ENCODE measurements at regions not wholly inside any gene's neighbourhood (a gene's known extent, or its start where the extent isn't known, plus 50 kb on each side); places are given as distances from the start of the nearest gene placed in this dataset.
"Not testable (repeated sequence)": the region's sequence is repeated elsewhere in the genome, so short reads cannot be mapped to it uniquely, and the experiment has no call there.

- no peak overlapping the region for H3K27ac ChIP-seq (ENCODE audit: low read depth, low read length, poor library complexity, severe bottlenecking)
- H3K4me3 ChIP-seq (ENCODE audit: low read depth, low read length, poor library complexity, severe bottlenecking), result peak overlapping the region; percentile 64
- H2AFZ ChIP-seq (ENCODE audit: low read length), result peak overlapping the region; percentile 23
Observed at GRCh38 chr6:27188061-27188884, 59.2 kb upstream of the PRSS16 start.

DNA sequence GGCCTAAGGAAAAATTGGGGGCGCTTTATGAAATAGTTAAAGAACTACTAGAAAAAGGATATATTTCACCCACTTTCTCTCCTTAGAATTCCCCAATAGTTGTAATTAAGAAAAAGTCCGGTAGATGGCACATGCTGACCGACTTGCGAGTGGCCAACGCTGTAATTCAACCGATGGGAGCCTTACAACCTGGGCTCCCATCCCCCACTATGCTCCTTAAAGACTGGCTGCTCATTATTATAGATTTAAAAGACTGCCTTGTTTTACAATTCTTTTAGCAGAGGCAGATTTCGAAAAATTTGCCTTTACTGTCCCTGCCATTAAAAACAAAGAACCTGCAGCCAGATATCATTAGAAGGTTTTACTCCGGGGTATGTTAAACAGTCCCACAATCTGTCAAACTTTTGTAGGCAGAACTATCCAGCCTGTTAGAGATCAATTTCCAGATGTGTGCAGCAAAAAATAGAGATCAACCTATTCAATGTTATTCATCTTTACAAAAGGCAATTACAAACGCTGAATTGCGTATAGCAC is 58.5 kb upstream of the PRSS16 start:
- Histone ChIP-seq H2AFZ (ENCODE audit: low read length) (peak overlapping the region; percentile 23; the same call in 1 of the 2 replicates), H3K9me3 (ENCODE audit: low read length) (no peaks in the 10 kb centered on the region), H3K4me1 (ENCODE audit: insufficient read depth, low read length, severe bottlenecking) (peaks cover 8% of the 10 kb centered on the region), H4K20me1 (ENCODE audit: insufficient read depth, low read length) (no peaks in the 10 kb centered on the region), H3K79me2 (ENCODE audit: insufficient read depth, low read length) (no peaks in the 10 kb centered on the region), H3K9ac (ENCODE audit: low read length) (peak overlapping the region; percentile 66), H3K4me2 (ENCODE audit: low read length) (peak overlapping the region; percentile 67), H3K27me3 (ENCODE audit: insufficient read depth, low read length) (no peaks in the 10 kb centered on the region), H3K4me3 (ENCODE audit: low read depth, low read length, poor library complexity, severe bottlenecking) (peak overlapping the region; percentile 64), H3K36me3 (ENCODE audit: insufficient read depth, low read length) (no peaks in the 10 kb centered on the region), H3F3A (ENCODE audit: insufficient read depth, low read length) (no peaks in the 10 kb centered on the region), H3K27ac (ENCODE audit: low read depth, low read length, poor library complexity, severe bottlenecking) (no peak overlapping the region), H3K9me2 (ENCODE audit: low read depth, low read length) (no peaks in the 10 kb centered on the region)
- TF ChIP-seq EZH2 (IDR thresholded peaks at IDR 0.05; ENCODE audit: borderline replicate concordance, low read length), result no peak
- TF ChIP-seq, protein P1, sequence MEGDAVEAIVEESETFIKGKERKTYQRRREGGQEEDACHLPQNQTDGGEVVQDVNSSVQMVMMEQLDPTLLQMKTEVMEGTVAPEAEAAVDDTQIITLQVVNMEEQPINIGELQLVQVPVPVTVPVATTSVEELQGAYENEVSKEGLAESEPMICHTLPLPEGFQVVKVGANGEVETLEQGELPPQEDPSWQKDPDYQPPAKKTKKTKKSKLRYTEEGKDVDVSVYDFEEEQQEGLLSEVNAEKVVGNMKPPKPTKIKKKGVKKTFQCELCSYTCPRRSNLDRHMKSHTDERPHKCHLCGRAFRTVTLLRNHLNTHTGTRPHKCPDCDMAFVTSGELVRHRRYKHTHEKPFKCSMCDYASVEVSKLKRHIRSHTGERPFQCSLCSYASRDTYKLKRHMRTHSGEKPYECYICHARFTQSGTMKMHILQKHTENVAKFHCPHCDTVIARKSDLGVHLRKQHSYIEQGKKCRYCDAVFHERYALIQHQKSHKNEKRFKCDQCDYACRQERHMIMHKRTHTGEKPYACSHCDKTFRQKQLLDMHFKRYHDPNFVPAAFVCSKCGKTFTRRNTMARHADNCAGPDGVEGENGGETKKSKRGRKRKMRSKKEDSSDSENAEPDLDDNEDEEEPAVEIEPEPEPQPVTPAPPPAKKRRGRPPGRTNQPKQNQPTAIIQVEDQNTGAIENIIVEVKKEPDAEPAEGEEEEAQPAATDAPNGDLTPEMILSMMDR (IDR thresholded peaks at IDR 0.05; ENCODE audit: low read length), result peak; percentile 73

More at GRCh38 chr6:27188061-27188884, 59.2 kb upstream of the PRSS16 start:
- Histone ChIP-seq H3K9me3 (ENCODE audit: low read length) (no peaks in the 10 kb centered on the region), H3K36me3 (ENCODE audit: insufficient read depth, low read length) (no peaks in the 10 kb centered on the region), H4K20me1 (ENCODE audit: insufficient read depth, low read length) (no peaks in the 10 kb centered on the region), H3K4me2 (ENCODE audit: low read length) (peak overlapping the region; percentile 67), H3K27me3 (ENCODE audit: insufficient read depth, low read length) (no peaks in the 10 kb centered on the region), H3K9me2 (ENCODE audit: low read depth, low read length) (no peaks in the 10 kb centered on the region), H3K4me1 (ENCODE audit: insufficient read depth, low read length, severe bottlenecking) (peaks cover 8% of the 10 kb centered on the region), H3F3A (ENCODE audit: insufficient read depth, low read length) (no peaks in the 10 kb centered on the region), H3K9ac (ENCODE audit: low read length) (peak overlapping the region; percentile 66), H3K79me2 (ENCODE audit: insufficient read depth, low read length) (no peaks in the 10 kb centered on the region)
- TF ChIP-seq, protein P1 (IDR thresholded peaks at IDR 0.05; ENCODE audit: low read length), result no peak
- TF ChIP-seq EZH2 (IDR thresholded peaks at IDR 0.05; ENCODE audit: borderline replicate concordance, low read length), result no peak

GRCh38 chr6:27190126-27190525 is 57.4 kb upstream of the PRSS16 start:
- TF ChIP-seq EZH2 (IDR thresholded peaks at IDR 0.05; ENCODE audit: borderline replicate concordance, low read length), result no peak
- TF ChIP-seq, protein P1 (IDR thresholded peaks at IDR 0.05; ENCODE audit: low read length), result no peak
- H2AFZ ChIP-seq (ENCODE audit: low read length), result no peak overlapping the region
- no peak overlapping the region for H3K4me2 ChIP-seq (ENCODE audit: low read length)
- no peaks in the 10 kb centered on the region for H4K20me1 ChIP-seq (ENCODE audit: insufficient read depth, low read length)
- H3K9ac ChIP-seq (ENCODE audit: low read length), result no peak overlapping the region
- no peak overlapping the region for H3K4me3 ChIP-seq (ENCODE audit: low read depth, low read length, poor library complexity, severe bottlenecking)
- H3K4me1 ChIP-seq (ENCODE audit: insufficient read depth, low read length, severe bottlenecking), result peaks cover 8% of the 10 kb centered on the region
- no peak overlapping the region for H3K27ac ChIP-seq (ENCODE audit: low read depth, low read length, poor library complexity, severe bottlenecking)
- no peaks in the 10 kb centered on the region for H3K36me3 ChIP-seq (ENCODE audit: insufficient read depth, low read length)
- no peaks in the 10 kb centered on the region for H3K79me2 ChIP-seq (ENCODE audit: insufficient read depth, low read length)
- no peaks in the 10 kb centered on the region for H3K27me3 ChIP-seq (ENCODE audit: insufficient read depth, low read length)
- no peaks in the 10 kb centered on the region for H3K9me2 ChIP-seq (ENCODE audit: low read depth, low read length)
- no peaks in the 10 kb centered on the region for H3K9me3 ChIP-seq (ENCODE audit: low read length)
- no peaks in the 10 kb centered on the region for H3F3A ChIP-seq (ENCODE audit: insufficient read depth, low read length)

DNA sequence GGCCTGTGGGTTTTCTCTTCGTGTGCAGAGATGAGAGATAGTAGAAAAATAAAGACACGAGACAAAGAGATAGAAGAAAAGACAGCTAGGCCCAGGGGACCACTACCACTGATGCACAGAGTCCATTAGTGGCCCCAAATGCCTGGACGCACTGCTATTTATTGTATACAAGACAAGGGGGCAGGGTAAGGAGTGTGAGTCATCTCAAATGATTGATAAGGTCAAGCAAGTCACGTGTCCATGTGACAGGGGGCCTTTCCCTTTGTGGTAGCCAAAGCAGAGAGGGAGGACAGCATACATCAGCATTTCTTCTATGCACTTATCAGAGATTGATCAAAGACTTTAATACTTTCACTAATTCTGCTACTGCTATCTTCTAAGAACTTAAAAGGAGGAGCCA is 53.0 kb upstream of the PRSS16 start:
- not testable (repeated sequence) for H3K9me3 ChIP-seq (ENCODE audit: low read length); H4K20me1 ChIP-seq (ENCODE audit: insufficient read depth, low read length); H3K4me3 ChIP-seq (ENCODE audit: low read depth, low read length, poor library complexity, severe bottlenecking); H3K27me3 ChIP-seq (ENCODE audit: insufficient read depth, low read length); H3K9ac ChIP-seq (ENCODE audit: low read length); H3K9me2 ChIP-seq (ENCODE audit: low read depth, low read length); H3K36me3 ChIP-seq (ENCODE audit: insufficient read depth, low read length); H3F3A ChIP-seq (ENCODE audit: insufficient read depth, low read length); H3K79me2 ChIP-seq (ENCODE audit: insufficient read depth, low read length); H3K4me1 ChIP-seq (ENCODE audit: insufficient read depth, low read length, severe bottlenecking); H3K4me2 ChIP-seq (ENCODE audit: low read length); H2AFZ ChIP-seq (ENCODE audit: low read length); H3K27ac ChIP-seq (ENCODE audit: low read depth, low read length, poor library complexity, severe bottlenecking)

- not testable (repeated sequence) for H3F3A ChIP-seq (ENCODE audit: insufficient read depth, low read length); H2AFZ ChIP-seq (ENCODE audit: low read length); H3K4me1 ChIP-seq (ENCODE audit: insufficient read depth, low read length, severe bottlenecking); H3K27ac ChIP-seq (ENCODE audit: low read depth, low read length, poor library complexity, severe bottlenecking); H3K9me3 ChIP-seq (ENCODE audit: low read length); H4K20me1 ChIP-seq (ENCODE audit: insufficient read depth, low read length); H3K36me3 ChIP-seq (ENCODE audit: insufficient read depth, low read length); H3K4me2 ChIP-seq (ENCODE audit: low read length); H3K4me3 ChIP-seq (ENCODE audit: low read depth, low read length, poor library complexity, severe bottlenecking); H3K9me2 ChIP-seq (ENCODE audit: low read depth, low read length); H3K79me2 ChIP-seq (ENCODE audit: insufficient read depth, low read length); H3K9ac ChIP-seq (ENCODE audit: low read length); H3K27me3 ChIP-seq (ENCODE audit: insufficient read depth, low read length)
Observed at GRCh38 chr6:27195547-27195946, 52.0 kb upstream of the PRSS16 start.

All from OCI-LY1 (cell line).